ENCODE measurements at regions not wholly inside any gene's neighbourhood (a gene's known extent, or its start where the extent isn't known, plus 50 kb on each side); places are given as distances from the start of the nearest gene placed in this dataset.
"Not testable (repeated sequence)": the region's sequence is repeated elsewhere in the genome, so short reads cannot be mapped to it uniquely, and the experiment has no call there.

DNA sequence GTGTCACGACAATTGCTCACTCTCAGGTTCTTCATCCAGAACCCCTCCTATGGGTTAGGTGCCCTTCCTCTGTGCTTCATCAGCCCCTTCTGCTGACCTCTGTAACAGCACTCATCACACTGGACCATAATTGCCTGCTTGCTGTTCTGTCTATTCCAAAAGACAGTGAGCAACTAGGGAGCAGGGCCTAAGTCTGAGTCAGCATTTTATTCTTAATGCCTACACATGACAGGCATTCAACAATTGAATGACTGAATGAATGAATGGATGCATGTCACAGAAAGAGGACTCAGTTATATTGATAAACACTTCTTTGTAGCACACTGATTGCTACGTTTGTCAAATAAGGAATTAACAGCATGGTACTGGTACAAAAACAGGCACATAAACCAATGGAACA is 317.0 kb downstream of the ZIC3 start:
- DNase-seq (ENCODE audit: low spot score), result no peak

DNA sequence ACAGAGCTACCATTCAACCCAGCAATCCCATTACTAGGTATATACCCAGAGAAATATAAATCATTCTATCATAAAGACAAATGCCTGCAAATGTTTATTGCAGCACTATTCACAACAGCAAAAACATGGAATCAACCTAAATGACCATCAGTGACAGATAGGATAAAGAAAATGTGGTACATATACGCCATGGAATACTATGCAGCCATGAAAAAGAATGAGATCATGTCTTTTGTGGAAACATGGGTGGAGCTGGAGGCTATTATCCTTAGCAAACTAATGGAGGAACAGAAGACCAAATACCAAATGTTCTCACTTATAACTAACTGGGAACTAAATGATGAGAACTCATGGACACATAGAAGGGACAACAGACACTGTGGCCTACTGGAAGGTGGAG is 318.9 kb downstream of the ZIC3 start:
- DNase-seq (ENCODE audit: low spot score), result not testable (repeated sequence)

DNA sequence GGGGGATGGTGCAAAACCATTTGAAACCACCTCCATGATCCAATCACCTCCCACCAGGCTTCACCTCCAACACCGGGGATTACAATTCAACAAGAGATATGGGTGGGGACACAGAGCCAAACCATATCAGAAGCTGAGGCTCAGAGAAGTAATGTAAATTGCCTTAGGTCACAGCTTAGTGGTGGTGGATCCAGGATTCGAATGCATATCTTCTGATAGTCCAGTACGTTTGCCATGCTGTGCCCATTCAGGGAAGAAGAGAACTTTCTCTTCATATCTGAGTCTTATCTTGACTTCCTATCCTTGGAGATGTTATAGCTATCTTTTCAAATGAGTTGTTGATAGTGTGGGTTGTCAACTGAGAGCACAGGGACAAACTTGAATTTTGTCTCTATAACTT is 325.5 kb downstream of the ZIC3 start:
- no peak for DNase-seq (ENCODE audit: low spot score)

DNA sequence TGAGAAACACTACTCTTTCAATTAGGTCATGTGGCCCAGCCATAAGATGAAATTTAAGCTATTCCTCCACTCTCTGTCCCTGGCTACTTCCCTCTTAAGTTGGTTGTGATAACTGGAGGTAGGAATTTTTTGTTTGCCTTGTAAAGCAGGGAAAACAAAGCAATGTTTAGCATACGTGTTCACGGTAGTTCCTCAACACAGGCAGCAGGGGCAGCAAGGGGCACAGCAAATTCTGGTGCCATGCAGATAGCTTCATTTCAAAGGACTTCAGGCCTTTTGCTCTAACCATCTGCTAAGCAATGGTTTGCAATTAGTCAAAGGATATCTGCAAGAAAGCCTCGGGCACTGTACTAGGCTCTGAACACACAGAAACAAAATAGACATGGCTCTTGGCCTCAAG is 330.2 kb downstream of the ZIC3 start:
- peak; percentile 36 for DNase-seq (ENCODE audit: low spot score)

DNA sequence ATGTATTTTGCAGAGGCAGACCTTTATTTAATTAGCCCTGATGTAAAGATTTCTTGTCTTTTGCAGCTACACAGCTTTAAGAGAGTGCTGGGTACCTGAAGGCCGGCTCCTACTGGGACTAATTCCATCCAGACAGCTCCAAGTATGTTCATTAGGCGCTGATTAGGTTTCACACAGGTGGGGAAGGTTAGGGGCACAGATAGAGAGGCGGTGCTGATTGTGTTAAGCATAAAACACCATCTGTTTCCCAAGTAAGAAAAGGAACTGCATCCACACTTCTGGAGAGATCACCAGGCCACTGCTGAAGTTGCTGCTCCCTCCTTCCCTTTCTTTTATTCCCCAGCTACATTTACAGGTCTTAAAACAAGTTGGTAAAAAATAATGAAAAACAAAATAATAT is 349.5 kb downstream of the ZIC3 start:
- DNase-seq (ENCODE audit: low spot score), result no peak

DNA sequence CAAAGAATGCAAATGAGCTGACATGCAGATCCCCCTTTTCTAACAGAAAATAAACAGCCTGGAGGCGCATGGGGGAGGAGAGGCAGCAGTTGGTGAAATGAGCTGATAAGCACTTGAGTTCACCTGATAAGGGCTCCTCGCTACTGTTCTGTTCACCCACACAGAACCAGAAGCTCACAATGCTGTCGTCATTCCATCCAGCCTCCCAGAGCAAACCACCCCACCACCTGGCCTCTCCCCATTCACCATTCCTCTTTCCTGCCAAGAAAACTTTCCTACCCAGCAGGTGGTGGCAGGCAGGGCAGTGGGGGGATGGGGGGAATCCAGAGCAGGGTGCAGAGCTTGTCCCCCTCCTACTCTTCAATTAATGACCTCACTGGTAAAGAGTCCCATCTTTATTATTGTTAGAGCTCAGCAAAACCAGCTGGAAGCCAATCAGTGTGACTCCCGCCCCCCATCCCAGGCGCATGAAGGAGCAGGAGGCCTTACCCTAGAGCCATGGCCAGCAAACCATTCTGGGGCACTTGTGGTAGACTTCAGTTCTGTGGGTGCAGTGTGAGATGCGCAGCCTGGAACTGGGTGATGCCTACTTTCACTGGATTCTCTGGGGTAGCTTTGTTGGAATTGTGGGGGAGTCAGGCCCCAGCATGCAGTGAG is 350.3 kb downstream of the ZIC3 start:
- peak; percentile 19 for DNase-seq (ENCODE audit: low spot score)

DNA sequence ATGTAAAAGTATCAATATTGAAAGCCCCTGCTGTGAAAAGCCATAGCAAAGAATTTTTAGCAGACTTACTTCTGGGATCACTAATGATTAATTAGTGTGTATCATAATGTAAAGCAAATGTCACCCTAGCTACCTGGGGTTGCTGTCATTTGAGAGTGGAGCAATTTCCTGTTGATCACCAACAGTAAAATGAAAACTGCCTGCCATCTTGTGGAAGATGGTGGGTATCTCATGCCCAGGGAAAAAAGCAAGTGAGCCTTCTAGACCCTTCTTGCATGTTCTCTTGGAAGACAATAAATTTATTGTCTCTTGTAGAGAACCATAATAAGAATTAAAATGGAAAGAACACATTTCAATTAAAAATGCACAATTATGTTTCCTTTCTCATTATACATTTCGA is 360.2 kb downstream of the ZIC3 start:
- DNase-seq (ENCODE audit: low spot score), result peak; percentile 28

DNA sequence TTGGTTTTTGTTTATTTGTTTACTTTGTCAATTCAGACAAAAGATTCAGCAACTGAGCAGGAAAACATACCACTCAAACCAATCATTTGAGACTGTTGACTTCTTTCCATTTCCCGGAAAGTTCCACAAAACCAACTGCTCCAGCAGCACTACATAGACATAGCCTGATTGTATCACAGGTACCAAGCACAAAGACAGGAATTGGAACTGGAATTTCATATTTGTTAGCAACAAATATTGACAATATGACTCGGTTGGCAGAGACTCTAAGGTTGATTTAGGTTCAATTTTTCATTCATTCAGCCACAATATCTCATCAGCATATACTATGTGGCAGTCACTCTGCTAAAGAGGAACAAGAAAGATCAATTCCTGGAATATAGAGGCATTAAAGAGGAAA is 364.0 kb downstream of the ZIC3 start:
- no peak for DNase-seq (ENCODE audit: low spot score)

DNA sequence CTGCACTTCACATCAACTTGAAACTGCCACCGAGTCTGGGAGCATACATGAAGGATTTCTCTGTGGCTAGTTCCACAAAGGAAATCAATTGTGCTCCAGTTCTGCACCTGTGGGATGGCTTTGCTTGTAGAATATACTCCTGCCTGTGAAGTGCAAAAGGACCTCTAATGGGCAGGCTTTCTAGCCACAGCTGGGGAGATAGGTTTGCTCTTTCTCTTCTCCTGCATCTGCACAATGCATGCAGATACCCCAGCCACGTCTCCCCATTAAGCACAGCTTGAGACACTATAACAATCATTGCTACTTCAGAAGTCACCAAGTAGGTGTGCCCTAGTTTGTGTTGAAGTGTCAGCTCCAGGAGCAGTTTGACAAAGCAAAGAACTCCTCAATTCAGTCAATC is 364.6 kb downstream of the ZIC3 start:
- DNase-seq (ENCODE audit: low spot score), result no peak

DNA sequence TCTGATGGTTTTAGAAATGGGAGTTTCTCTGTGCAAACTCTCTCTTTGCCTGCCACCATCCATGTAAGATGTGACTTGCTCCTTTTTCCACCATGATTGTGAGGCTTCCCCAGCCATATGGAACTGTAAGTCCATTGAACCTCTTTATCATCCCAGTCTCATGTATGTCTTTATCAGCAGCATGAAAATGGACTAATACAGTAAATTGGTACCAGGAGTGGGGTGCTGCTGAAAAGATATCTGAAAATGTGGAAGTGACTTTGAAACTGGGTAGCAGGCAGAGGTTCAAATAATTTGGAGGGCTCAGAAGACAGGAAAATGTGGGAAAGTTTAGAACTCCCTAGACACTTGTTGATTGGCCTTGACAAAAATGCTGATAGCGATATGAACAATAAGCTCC is 368.3 kb downstream of the ZIC3 start:
- not testable (repeated sequence) for DNase-seq (ENCODE audit: low spot score)

DNA sequence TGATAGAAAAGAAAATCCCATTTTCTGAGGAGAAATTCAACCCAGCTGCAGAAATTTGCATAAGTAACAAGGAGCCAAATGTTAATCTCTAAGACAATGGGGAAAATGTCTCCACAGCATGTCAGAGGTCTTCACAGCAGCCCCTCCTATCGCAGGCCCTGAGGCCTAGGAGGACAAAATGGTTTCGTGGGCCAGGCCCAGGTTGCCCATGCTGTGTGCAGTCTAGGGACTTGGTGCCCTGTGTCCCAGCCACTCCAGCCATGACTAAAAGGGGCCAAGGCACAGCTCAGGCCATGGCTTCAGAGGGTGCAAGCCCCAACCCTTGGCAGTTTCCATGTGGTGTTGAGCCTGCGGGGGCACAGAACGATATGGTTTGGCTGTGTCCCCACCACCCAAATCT is 369.0 kb downstream of the ZIC3 start:
- not testable (repeated sequence) for DNase-seq (ENCODE audit: low spot score)

DNA sequence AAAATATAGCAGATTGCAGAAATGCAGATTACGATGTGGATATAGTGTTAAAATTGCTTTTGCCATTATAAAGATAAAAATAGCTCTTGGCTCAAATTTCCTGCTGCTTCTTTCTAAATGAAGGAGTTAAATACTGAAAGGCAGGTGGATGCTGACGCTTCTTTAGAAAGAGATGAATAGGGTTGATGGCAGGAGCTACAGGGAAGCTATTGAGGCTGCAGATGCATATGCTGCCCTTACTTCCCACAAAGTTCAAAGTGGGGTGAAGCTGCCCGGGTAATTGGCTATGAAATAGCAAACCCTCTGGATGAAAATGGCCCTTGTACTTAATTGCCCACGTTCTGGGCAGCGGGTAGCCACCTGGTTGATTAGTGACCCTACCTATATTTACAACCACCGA is 379.5 kb downstream of the ZIC3 start:
- peak; percentile 21 for DNase-seq (ENCODE audit: low spot score)

DNA sequence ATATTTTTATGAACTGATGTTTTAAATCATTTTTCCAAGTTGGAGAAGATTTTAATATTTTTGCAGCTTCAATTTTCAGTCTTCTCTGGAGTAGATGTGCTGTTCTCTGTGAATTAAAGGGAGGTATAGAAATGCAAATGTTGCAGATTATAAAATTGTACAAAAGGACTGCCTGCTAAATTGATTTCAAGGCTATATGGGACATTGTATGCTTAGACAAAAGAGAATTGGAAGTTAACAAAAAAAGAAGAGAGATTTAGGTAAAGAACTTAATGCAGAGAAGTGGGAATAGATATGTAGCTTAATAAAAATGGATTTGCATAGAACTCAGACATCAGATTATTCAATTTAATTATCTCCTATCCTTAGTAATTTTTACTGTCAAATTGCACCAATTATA is 403.3 kb downstream of the ZIC3 start:
- DNase-seq (ENCODE audit: low spot score), result no peak

DNA sequence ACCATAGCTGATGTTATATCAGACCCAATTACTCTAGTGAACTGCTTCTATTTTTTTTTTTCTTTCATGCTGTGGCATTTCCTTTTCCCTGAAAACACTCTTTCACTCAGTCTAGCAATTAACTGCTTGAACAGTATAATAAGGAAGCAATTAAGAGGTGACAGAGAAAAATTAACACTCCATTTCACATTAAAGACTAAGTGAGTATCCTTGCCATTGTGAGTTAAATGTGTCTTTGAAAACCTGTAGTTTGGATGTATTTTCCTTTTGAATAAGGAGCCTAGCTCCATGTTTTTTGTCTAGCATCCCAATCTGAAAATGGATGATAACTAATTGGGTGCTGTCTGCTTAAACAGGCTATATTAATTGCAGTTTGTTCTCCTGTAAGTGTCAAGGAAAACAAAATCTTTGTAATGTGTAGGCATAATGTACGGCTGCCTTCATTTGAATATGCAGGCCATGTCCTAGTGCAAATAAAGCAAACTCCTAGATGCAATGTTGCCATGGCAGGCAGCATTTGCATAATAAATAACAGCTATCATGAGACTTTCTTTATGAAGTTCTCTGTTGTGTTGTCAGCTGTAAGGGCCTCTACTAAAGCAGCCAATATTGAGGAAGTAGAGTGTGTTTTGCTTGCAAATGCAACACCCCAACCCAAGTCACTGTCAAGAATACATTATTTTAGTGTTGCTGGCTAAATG is 416.7 kb downstream of the ZIC3 start:
- no peak for DNase-seq (ENCODE audit: low spot score)

DNA sequence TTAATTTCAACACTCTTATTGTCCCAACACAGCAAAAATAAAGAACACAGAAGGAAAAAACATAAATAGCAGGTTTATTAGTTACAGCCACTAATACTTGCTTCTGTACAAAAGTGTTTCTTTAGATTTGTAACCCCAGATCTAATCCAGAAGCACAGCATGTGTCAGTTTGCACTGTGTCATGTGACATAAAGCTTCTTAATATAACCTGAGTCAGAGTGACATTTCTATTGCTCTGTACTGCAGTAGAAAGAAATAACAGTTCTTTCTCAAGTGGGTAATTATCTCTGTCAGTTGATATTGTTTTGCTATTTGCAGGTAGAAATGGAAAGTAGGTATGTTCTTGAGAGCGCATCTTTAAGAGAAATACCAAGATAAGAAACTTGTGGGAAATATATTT is 422.5 kb downstream of the ZIC3 start:
- no peak for DNase-seq (ENCODE audit: low spot score)

DNA sequence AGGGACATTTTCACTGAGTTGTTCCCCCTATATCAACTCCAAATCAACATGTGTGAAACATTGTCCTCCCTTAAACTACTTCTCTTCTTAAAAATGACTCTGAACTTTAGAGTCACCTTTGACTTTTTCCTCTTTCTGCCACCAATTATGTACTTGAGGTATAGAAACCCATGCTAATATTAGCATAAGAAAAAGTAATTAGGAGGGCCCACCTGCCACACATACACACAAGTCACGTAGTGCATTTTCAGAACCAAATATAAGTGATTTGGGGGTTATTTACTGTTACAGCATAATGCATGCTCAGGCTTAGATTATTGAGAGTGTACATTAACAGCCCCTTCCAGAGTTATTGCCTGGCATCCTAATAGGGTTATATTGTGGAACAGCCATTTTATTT is 432.7 kb downstream of the ZIC3 start:
- no peak for DNase-seq (ENCODE audit: low spot score)

DNA sequence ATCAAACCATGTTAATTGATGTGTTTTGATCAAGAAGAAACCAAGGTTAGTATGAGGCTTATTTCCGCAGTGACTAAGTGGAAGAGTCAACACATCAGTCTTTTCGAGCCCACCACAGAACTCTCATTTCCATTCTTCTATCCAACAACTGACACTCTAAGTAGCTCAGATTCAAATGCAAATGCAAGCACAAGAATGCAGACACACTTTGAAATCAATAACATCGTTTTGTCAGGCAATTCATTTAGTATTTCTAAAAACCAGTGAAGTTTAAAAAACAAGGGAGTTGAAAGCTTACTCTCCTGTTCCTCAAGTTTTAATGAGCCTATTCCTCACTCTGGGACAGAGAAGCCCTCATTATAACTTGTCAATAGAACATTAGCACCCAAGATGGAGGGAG is 433.1 kb downstream of the ZIC3 start:
- no peak for DNase-seq (ENCODE audit: low spot score)

DNA sequence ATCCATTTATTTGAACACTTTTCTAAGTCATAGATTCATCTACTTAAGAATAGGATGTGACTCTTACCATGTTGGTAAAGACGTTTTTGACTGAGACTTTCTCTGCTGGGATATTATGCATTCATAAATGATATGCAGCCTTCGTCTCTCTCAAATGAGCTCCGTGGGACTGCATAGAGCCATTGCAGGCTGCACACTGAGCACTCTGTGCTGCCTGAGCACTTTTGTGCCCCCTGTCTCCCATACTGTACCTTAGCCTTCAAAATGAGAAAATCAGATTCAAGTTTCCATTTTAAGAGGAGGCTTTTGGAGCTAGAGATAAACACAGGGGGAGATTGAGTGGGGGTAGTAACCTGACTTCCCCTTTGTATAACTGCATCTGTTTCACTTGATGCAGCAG is 433.6 kb downstream of the ZIC3 start:
- no peak for DNase-seq (ENCODE audit: low spot score)

DNA sequence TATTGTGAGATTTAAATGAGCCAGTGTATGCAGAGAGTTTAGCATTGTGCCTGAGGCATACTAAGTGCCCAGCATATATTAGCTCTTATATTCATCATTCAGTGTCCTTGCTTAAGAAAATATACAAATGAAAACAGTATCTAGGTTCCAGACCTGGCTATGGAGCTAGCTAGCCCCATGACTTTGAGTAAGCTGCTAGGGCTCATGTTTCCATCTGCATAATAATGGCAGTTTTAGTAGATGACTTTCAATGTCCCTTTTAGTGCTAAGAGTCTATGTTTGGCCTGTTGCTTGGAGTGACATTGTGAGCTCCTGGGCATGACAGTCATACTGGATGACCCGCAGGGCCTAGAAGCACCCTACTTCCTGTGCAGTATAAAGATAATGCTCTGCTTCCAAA is 435.3 kb downstream of the ZIC3 start:
- no peak for DNase-seq (ENCODE audit: low spot score)

DNA sequence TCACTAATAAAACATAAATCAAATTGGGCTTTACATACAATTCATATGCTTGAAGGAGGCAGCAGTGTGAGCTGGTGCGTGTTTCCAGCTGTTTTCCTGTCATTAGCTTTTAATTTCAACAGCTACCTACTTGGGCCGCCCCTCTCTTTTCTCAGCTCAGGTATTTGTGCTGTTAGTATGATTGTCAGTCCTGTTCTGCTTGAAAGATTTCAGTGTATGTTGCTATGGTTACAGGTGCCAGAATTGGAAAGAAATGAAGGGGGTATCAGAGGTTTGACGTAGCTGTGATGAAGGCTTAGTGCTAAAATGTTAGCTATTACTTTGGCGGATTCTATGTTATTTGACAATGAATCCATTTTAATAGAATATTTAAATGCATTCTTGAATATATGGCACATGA is 440.3 kb downstream of the ZIC3 start:
- no peak for DNase-seq (ENCODE audit: low spot score)

DNA sequence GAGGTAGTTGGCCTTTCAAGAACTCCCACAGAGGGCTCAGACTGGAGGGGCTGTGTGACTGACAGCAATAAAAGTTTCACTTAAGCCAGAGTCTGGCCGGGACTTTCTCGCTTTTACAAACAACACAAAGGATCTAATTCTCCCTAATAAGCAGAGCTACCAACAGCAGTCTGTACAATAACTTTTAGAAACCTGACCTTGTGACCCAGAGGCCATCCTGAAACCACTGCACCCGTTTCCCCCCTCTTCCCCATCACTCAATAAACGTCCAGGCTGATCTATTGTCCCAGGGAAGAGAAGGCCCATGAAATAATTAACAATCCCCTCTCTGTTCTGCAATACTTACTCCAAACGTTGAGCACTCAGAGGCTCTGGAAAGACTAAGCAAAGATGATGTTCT is 442.4 kb downstream of the ZIC3 start:
- DNase-seq (ENCODE audit: low spot score), result no peak

DNA sequence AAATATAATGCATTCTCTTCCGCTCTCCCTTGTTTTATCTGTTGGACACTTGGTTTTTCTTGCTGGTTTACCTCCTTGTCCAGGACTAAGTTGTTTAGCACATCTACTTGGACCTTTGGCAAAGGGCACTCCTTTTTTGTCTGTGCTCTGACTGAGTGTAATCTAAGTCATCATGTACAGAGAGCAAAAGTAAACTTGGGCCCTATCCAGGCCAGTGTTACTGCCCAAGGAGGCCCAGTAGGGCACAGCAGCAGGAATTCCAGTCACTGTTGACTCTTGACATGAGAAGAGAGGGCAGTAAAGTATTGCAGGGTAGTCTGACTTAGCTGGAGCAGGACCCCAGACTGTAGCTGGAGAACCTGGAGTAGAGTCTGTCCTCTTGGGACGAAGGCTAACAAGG is 445.5 kb downstream of the ZIC3 start:
- no peak for DNase-seq (ENCODE audit: low spot score)

DNA sequence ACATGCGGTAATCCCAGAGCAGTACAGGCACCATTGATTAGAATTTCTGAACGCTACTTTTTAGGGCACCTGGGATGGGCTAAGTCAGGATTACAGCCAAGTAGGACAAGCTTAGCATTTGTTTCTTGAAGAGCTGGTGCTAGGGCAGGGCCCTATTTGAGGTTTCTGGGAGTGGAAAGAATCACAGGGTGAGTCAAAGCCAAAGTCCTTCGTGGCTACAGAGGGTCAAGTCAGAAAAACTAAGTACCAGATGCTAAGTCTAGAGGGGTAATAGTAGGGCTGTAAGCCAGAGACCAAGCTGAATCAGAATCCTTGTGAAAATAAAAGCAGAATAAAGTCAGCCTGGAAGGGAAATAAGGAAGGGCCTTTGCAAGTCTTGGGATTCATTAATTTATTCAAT is 448.6 kb downstream of the ZIC3 start:
- no peak for DNase-seq (ENCODE audit: low spot score)

DNA sequence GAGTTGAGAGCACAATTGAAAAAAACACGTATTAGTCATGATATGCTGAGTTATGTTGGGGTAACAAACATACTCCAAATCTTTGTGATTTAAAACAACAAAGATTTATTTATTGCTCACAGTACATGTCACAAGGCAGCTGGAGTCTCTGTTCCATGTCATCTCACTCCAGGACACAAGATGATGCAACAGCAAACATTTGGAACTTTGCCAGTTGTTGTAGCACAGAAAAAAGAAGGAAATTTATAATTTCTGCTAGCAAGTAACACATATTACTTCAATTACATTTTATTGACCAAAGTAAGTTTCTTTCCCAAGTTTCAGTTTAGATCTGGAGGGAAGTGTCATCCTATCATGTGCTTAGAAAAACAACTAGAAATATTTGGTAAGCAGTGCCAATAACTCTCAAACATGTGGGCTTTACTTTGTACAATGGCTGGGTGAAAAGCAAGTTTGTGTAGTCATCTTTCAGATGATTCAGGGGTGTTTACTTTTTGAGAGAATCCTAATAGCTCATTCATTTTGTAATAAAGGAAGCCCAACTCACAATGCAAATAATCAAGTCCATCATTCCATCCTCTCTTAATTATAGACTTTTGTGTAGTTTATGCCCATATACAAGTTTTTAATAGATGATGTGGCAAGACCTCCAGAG is 452.3 kb downstream of the ZIC3 start:
- DNase-seq (ENCODE audit: low spot score), result no peak

All from iPS-NIHi11 (cell line).